ENCODE measurements at regions not wholly inside any gene's neighbourhood (a gene's known extent, or its start where the extent isn't known, plus 50 kb on each side); places are given as distances from the start of the nearest gene placed in this dataset.
"Not testable (repeated sequence)": the region's sequence is repeated elsewhere in the genome, so short reads cannot be mapped to it uniquely, and the experiment has no call there.

GRCh38 chr2:76019128-76019527 lies 308.4 kb upstream of the GCFC2 start:
- Mint-ChIP-seq H3K4me1 (no peaks in the 10 kb centered on the region), H3K27me3 (no peaks in the 10 kb centered on the region), H3K4me3 (no peak overlapping the region), H3K36me3 (ENCODE audit: low read depth) (no peaks in the 10 kb centered on the region), H3K9me3 (peaks cover 3% of the 10 kb centered on the region), H3K27ac (no peak overlapping the region)
- ATAC-seq (replicated peaks) = no peak

DNA sequence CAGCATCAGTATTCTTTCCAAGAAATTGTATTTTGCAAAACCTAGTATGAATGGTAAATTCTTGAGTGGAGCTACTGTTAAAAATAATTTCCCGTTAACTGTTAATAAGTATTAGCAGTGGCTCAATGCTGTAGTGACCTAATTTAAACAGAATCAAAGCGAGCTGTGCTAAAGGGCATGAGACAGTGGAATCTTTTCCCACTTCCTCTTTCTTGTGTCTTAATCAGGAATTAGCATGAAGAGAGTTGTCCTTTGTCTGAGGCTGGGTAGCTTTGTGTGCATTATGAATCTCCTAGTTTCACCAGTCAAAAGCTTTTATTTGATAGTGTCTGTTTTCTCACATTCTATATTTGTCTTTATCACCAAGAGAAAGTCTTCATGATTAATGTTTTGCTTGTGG lies 298.8 kb upstream of the GCFC2 start:
- H3K9me3 Mint-ChIP-seq = peaks cover 3% of the 10 kb centered on the region
- H3K27ac Mint-ChIP-seq = no peak overlapping the region
- H3K27me3 Mint-ChIP-seq = no peaks in the 10 kb centered on the region
- no peak overlapping the region for H3K4me3 Mint-ChIP-seq
- no peak for ATAC-seq (replicated peaks)
- H3K4me1 Mint-ChIP-seq = no peaks in the 10 kb centered on the region
- H3K36me3 Mint-ChIP-seq (ENCODE audit: low read depth) = no peaks in the 10 kb centered on the region

- Mint-ChIP-seq H3K27ac (no peak overlapping the region), H3K9me3 (peaks cover 3% of the 10 kb centered on the region), H3K4me1 (no peaks in the 10 kb centered on the region), H3K4me3 (no peak overlapping the region), H3K27me3 (no peaks in the 10 kb centered on the region), H3K36me3 (ENCODE audit: low read depth) (no peaks in the 10 kb centered on the region)
- no peak for ATAC-seq (replicated peaks)
Observed at GRCh38 chr2:76008001-76008702, 297.4 kb upstream of the GCFC2 start.

- no peaks in the 10 kb centered on the region for H3K36me3 Mint-ChIP-seq (ENCODE audit: low read depth)
- no peak for ATAC-seq (replicated peaks)
Observed at GRCh38 chr2:76000425-76000824, 289.7 kb upstream of the GCFC2 start.

GRCh38 chr2:75998451-75998850 lies 287.7 kb upstream of the GCFC2 start:
- peaks cover 17% of the 10 kb centered on the region for H3K9me3 Mint-ChIP-seq
- no peak overlapping the region for H3K4me3 Mint-ChIP-seq
- no peaks in the 10 kb centered on the region for H3K36me3 Mint-ChIP-seq (ENCODE audit: low read depth)
- H3K4me1 Mint-ChIP-seq = no peaks in the 10 kb centered on the region
- no peak for ATAC-seq (replicated peaks)
- no peak overlapping the region for H3K27ac Mint-ChIP-seq
- no peaks in the 10 kb centered on the region for H3K27me3 Mint-ChIP-seq

More at GRCh38 chr2:76000425-76000824, 289.7 kb upstream of the GCFC2 start:
- Mint-ChIP-seq H3K4me1 (no peaks in the 10 kb centered on the region), H3K27me3 (no peaks in the 10 kb centered on the region), H3K4me3 (no peak overlapping the region), H3K9me3 (peaks cover 9% of the 10 kb centered on the region), H3K27ac (no peak overlapping the region)

- Mint-ChIP-seq H3K4me3 (no peak overlapping the region), H3K27ac (no peak overlapping the region), H3K9me3 (peaks cover 31% of the 10 kb centered on the region), H3K27me3 (no peaks in the 10 kb centered on the region), H3K4me1 (no peaks in the 10 kb centered on the region), H3K36me3 (ENCODE audit: low read depth) (no peaks in the 10 kb centered on the region)
- ATAC-seq (replicated peaks) = no peak
Observed at GRCh38 chr2:75994759-75995158, 284.0 kb upstream of the GCFC2 start.

DNA sequence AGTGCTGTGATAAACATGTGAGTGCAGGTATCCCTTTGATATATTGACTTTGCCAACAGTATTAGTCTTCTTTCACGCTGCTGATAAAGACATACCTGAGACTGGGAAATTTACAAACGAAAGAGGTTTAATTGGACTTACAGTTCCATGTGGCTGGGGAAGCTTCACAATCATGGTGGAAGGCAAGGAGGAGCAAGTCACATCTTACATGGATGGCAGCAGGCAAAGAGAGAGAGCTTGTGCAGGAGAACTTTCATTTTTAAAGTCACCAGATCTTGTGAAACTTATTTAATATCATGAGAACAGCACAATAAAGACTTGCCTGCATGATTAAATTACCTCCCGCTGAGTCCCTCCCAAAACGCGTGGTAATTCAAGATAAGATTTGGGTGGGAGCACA lies 277.9 kb upstream of the GCFC2 start:
- not testable (repeated sequence) for H3K4me3 Mint-ChIP-seq; H3K36me3 Mint-ChIP-seq (ENCODE audit: low read depth); H3K4me1 Mint-ChIP-seq; H3K27ac Mint-ChIP-seq; ATAC-seq (replicated peaks); H3K27me3 Mint-ChIP-seq
- H3K9me3 Mint-ChIP-seq = peaks cover 16% of the 10 kb centered on the region

- no peaks in the 10 kb centered on the region for H3K4me1 Mint-ChIP-seq
- H3K36me3 Mint-ChIP-seq (ENCODE audit: low read depth) = no peaks in the 10 kb centered on the region
- H3K9me3 Mint-ChIP-seq = peaks cover 6% of the 10 kb centered on the region
- H3K27me3 Mint-ChIP-seq = no peaks in the 10 kb centered on the region
- H3K4me3 Mint-ChIP-seq = no peak overlapping the region
- no peak for ATAC-seq (replicated peaks)
- H3K27ac Mint-ChIP-seq = no peak overlapping the region
Observed at GRCh38 chr2:75986617-75987016, 275.9 kb upstream of the GCFC2 start.

GRCh38 chr2:75982719-75983118 lies 272.0 kb upstream of the GCFC2 start:
- no peaks in the 10 kb centered on the region for H3K9me3 Mint-ChIP-seq
- ATAC-seq (replicated peaks) = no peak
- no peaks in the 10 kb centered on the region for H3K4me1 Mint-ChIP-seq
- H3K4me3 Mint-ChIP-seq = no peak overlapping the region
- H3K36me3 Mint-ChIP-seq (ENCODE audit: low read depth) = no peaks in the 10 kb centered on the region
- H3K27ac Mint-ChIP-seq = no peak overlapping the region
- no peaks in the 10 kb centered on the region for H3K27me3 Mint-ChIP-seq

DNA sequence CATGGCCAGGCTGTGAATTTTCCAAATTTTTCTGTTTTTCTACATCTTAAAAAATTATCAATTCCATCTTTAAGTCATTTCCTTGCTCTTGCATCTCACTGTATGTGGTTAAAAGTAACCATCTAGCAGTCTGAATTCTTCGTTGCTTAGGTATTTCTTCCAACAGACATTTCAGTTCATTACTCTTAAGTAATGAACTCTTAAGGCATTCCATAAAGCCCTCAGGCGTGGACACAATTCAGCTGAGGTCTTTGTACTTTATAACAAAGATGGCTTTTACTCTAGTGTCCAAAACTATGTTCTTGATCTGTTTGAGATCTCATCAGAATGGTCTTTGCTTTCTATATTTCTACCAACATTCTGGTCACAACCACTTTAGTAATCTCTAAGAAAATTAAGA lies 253.9 kb upstream of the GCFC2 start:
- H3K4me3 Mint-ChIP-seq = no peak overlapping the region
- H3K27ac Mint-ChIP-seq = no peak overlapping the region
- no peaks in the 10 kb centered on the region for H3K27me3 Mint-ChIP-seq
- no peak for ATAC-seq (replicated peaks)
- H3K4me1 Mint-ChIP-seq = no peaks in the 10 kb centered on the region
- peaks cover 9% of the 10 kb centered on the region for H3K9me3 Mint-ChIP-seq
- no peaks in the 10 kb centered on the region for H3K36me3 Mint-ChIP-seq (ENCODE audit: low read depth)

DNA sequence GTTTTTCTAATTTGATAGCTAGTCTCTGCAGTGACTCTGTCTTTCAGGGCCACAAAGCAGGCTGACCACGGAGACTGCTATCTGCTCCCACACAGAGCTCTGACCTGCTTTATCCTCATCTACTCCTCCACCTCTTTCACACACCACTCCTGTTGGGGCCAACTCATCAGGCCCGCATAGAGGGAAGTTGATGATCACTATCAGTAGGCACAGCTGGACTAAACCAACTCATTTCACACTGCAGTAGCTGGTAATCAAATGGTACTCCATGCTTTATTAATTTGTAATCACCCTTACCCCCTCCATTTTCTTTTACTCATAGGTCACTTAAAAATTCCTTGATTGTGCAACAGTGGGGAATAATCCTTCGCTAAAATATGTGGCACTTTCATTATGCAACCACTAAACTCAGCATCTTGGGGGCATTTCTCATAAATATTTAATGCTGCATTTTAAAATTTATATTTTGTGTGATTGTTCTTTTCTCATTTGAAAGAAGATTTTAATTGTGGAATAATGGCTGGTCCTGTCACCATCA lies 249.8 kb upstream of the GCFC2 start:
- ATAC-seq (replicated peaks) = no peak
- no peaks in the 10 kb centered on the region for H3K27me3 Mint-ChIP-seq
- H3K36me3 Mint-ChIP-seq (ENCODE audit: low read depth) = no peaks in the 10 kb centered on the region
- no peak overlapping the region for H3K4me3 Mint-ChIP-seq
- H3K9me3 Mint-ChIP-seq = peaks cover 8% of the 10 kb centered on the region
- H3K27ac Mint-ChIP-seq = no peak overlapping the region
- no peaks in the 10 kb centered on the region for H3K4me1 Mint-ChIP-seq

DNA sequence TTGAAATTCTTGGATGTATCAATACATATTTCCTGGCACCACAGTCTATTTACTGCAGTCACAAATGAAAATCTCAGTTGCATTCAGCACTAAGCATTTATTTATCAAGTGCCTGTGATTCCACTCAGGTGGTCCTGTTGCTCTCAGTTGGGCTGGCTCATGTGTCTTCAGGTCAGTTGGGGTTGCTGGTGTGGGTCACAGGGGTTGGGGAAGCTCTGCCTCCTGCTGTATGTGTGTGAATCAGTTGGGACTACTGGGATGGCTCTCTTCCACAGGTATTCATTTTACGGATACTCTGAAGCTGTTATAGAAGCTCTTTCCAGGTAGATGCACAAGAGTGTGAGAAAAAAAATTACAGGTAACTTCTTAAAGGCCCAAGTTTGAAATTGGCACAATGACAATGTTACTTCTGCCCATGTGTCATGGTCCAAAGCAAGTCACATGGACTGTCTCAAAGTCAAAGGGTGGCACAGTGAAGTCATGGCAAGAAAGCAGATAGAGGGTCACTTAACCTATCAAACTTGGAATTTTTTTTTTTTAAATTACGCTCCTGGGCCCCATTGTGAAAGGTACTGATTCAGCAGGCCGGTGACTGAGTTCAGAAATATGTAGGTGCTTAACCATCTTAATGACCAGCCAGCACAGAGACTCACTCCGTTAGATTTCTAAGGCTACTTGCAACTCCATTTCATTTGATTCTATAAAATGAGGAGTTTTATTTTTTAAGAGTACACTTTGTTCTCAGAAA lies 249.2 kb upstream of the GCFC2 start:
- no peaks in the 10 kb centered on the region for H3K27me3 Mint-ChIP-seq
- no peak for ATAC-seq (replicated peaks)
- H3K27ac Mint-ChIP-seq = no peak overlapping the region
- no peak overlapping the region for H3K4me3 Mint-ChIP-seq
- H3K4me1 Mint-ChIP-seq = no peaks in the 10 kb centered on the region
- H3K36me3 Mint-ChIP-seq (ENCODE audit: low read depth) = no peaks in the 10 kb centered on the region
- H3K9me3 Mint-ChIP-seq = peaks cover 8% of the 10 kb centered on the region

DNA sequence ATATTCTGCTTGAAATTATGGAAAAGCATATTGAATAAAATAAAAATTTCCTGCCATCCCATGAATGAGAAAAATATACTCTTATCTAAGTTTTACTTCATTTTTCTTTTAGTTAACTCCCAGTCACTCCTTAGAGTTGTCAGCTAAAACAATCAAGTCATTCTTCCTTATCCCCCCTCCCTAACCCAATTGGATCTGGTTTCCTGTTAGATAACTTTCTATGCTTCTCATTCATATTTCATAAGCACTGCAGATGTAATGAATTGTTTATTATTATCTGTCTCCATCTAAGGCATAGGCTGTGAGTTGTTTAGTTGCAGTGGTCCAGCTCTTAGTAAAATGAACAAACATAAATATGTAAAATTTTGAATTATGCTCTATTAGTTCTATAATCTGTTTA lies 244.0 kb upstream of the GCFC2 start:
- Mint-ChIP-seq H3K4me1 (no peaks in the 10 kb centered on the region), H3K4me3 (no peak overlapping the region), H3K27ac (no peak overlapping the region), H3K9me3 (peaks cover 4% of the 10 kb centered on the region), H3K36me3 (ENCODE audit: low read depth) (no peaks in the 10 kb centered on the region), H3K27me3 (no peaks in the 10 kb centered on the region)
- no peak for ATAC-seq (replicated peaks)

DNA sequence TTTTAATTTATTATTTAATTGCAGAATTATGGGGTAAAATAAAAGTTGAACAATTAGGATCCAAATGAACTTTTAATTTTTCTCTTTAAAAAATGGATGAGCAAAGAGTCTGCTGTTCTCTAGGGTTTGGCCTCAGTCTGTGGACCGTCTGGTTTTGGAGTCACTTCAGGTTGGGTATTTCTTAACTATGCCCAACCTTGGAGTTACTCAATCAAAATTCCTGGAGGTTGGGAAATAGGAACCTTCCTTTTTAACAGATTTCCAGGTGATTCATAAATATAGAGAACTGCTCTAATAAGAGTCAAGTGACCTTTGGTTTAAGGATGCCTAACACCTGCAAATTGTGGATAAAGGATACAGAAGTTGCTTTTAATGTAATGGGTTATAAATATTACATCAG lies 241.5 kb upstream of the GCFC2 start:
- ATAC-seq (replicated peaks) = no peak
- Mint-ChIP-seq H3K4me3 (no peak overlapping the region), H3K27me3 (no peaks in the 10 kb centered on the region), H3K36me3 (ENCODE audit: low read depth) (no peaks in the 10 kb centered on the region), H3K27ac (no peak overlapping the region), H3K9me3 (peaks cover 4% of the 10 kb centered on the region), H3K4me1 (no peaks in the 10 kb centered on the region)

DNA sequence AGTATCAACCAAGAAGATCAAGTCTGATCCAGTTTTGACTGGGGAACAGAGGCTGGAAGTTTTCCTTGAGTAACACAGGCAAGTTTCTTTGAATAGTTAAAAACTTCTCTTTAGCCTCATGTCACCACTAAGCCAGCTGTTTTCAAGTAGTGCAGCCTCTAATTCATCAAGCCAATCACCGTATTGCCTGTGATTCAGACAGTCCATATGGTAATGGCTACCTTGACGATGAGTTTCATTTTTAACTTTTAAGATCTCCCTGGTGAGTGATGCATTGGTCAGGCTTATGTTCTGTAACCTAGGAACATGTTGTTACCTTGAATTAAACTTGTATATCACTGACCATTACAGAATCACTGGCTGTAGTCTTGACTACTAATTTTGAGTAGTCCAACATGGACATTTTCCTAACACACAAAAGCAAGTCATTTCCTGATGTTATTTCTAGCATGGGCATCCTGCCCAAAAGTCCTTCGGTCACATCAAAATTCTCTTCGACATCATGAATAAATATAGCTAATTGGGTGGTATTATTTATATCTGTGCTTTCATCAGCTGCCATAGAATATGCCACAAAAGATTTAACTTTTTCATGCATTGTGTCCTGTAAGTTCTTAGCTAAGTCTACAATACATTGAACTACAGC lies 238.8 kb upstream of the GCFC2 start:
- Mint-ChIP-seq H3K36me3 (ENCODE audit: low read depth) (no peaks in the 10 kb centered on the region), H3K27me3 (no peaks in the 10 kb centered on the region), H3K9me3 (no peaks in the 10 kb centered on the region), H3K4me1 (no peaks in the 10 kb centered on the region), H3K4me3 (no peak overlapping the region), H3K27ac (no peak overlapping the region)
- ATAC-seq (replicated peaks) = no peak
